ENCODE measurements at regions not wholly inside any gene's neighbourhood (a gene's known extent, or its start where the extent isn't known, plus 50 kb on each side); places are given as distances from the start of the nearest gene placed in this dataset.
"Not testable (repeated sequence)": the region's sequence is repeated elsewhere in the genome, so short reads cannot be mapped to it uniquely, and the experiment has no call there.

DNA sequence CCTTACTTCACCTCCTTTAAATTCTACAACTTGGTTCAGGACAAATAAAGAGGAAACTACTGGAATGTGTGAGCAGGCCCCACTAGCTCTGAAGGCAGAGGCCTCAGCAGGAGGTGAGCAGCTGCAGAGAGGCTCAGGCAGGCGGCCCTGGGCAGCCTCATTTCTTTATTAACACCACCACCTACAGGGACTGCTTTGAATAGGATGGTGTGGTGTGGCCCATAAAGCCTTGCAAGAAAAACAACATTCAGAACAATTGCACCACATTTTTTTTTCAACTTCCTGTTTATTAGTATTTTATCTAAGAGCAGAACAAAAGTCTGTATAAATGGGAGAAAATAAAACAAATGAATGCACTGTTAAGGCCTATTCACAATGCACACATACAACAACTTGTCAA lies 333.7 kb downstream of the BCL2L11 start:
- peak overlapping the region; percentile 23 for H3K27ac ChIP-seq
- WGBS (ENCODE audit: low lambda C conversion rate, missing lambda C conversion rate): 33% methylated on average over 1 of the region's 1 CpG

DNA sequence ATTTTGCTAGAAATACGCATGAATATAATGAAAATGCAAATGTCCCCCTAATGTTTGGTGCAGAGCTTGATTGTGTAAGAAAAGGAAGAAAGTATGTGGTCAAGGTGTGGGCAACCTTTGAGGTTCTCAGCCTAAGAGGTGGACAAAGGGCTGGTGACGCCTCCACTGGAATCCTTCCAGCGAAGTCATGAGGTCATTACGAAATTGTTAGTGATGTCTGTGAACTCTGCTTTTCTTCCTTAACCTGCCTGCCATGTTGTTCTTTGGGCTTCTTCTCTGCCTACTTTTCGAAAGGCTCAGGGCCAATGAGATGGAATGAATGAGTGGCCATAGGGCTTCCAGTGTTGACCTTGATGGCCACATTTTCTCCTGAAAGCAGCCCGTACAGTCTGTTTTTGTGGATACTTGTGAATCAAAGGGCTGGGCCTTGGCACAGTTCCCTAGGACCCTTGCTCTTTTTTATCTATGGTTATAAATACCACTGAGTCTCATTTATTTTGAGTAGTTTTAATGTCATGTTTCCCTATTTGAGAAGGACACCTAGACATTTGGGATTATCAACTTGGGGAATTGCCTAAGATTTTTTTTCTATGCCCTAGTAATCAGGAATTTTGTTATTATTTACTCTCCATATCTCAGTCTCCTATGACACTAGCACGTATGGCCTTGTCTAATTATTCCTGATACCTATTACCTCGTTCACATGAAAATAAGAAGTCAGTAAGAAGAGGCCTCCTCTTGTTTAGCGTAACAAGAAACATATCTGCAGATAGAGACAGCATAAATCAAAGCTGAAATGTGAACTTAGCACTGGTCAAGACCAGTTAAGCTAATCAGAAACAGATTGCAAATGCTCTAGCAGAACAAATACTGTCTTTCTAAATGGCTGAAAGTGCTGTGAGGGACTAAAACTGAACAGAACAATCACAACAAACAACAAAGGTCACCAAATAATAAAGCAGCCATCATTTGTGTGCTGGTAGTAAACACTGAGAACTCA lies 334.6 kb downstream of the BCL2L11 start:
- not testable (repeated sequence) for H3K79me2 ChIP-seq; DNase-seq (ENCODE audit: low spot score); H3K36me3 ChIP-seq (replicated peaks; ENCODE audit: insufficient read depth, low read depth); H3K9me2 ChIP-seq (replicated peaks; ENCODE audit: insufficient read depth); H3K27me3 ChIP-seq; H3K4me2 ChIP-seq; H3K4me1 ChIP-seq (ENCODE audit: insufficient read depth); H2AFZ ChIP-seq; H3K4me3 ChIP-seq; H3K9me3 ChIP-seq (ENCODE audit: low read depth); H4K20me1 ChIP-seq (ENCODE audit: insufficient read depth, poor library complexity, severe bottlenecking)
- peak overlapping the region; percentile 77 for H3K27ac ChIP-seq
- WGBS (ENCODE audit: low lambda C conversion rate, missing lambda C conversion rate): 84% methylated on average over 9 of the region's 9 CpGs

More for the DNA sequence above, 333.7 kb downstream of the BCL2L11 start:
- not testable (repeated sequence) for H3K4me2 ChIP-seq; H3K9me2 ChIP-seq (replicated peaks; ENCODE audit: insufficient read depth); H2AFZ ChIP-seq; H3K79me2 ChIP-seq; H3K4me3 ChIP-seq; H3K4me1 ChIP-seq (ENCODE audit: insufficient read depth); H3K9me3 ChIP-seq (ENCODE audit: low read depth); H3K36me3 ChIP-seq (replicated peaks; ENCODE audit: insufficient read depth, low read depth); H3K27me3 ChIP-seq; H4K20me1 ChIP-seq (ENCODE audit: insufficient read depth, poor library complexity, severe bottlenecking)
- TF ChIP-seq, protein P1, sequence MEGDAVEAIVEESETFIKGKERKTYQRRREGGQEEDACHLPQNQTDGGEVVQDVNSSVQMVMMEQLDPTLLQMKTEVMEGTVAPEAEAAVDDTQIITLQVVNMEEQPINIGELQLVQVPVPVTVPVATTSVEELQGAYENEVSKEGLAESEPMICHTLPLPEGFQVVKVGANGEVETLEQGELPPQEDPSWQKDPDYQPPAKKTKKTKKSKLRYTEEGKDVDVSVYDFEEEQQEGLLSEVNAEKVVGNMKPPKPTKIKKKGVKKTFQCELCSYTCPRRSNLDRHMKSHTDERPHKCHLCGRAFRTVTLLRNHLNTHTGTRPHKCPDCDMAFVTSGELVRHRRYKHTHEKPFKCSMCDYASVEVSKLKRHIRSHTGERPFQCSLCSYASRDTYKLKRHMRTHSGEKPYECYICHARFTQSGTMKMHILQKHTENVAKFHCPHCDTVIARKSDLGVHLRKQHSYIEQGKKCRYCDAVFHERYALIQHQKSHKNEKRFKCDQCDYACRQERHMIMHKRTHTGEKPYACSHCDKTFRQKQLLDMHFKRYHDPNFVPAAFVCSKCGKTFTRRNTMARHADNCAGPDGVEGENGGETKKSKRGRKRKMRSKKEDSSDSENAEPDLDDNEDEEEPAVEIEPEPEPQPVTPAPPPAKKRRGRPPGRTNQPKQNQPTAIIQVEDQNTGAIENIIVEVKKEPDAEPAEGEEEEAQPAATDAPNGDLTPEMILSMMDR (IDR thresholded peaks at IDR 0.05; ENCODE audit: poor library complexity): peak; percentile 23
- DNase-seq (ENCODE audit: low spot score): peak; percentile 24

DNA sequence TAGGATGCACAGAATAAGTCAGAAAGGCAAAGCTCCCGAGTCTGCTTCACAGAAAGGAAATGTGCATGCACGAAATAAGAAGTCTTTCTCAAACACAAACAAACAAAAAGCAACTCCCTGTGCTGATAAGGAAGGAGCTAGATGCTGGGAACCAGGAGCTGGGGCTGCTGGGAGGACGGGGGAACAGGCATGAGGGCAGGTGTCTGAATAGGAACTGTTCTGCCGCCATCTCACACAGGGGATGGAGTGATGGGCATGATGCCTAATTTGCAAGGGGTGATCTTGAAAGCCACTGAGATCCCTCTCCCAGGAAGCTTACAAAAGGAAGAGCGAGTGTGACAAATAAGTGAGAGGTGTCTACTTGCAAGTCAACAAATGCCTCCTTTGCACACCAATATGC lies 336.5 kb downstream of the BCL2L11 start:
- H3K27me3 ChIP-seq; H3K4me2 ChIP-seq; H3K9me2 ChIP-seq (replicated peaks; ENCODE audit: insufficient read depth); H3K4me3 ChIP-seq; H3K36me3 ChIP-seq (replicated peaks; ENCODE audit: insufficient read depth, low read depth); H3K79me2 ChIP-seq; DNase-seq (ENCODE audit: low spot score); H3K4me1 ChIP-seq (ENCODE audit: insufficient read depth); H3K9me3 ChIP-seq (ENCODE audit: low read depth); H2AFZ ChIP-seq; H4K20me1 ChIP-seq (ENCODE audit: insufficient read depth, poor library complexity, severe bottlenecking); H3K27ac ChIP-seq: not testable (repeated sequence)
- WGBS (ENCODE audit: low lambda C conversion rate, missing lambda C conversion rate): 82% methylated on average over 3 of the region's 5 CpGs

DNA sequence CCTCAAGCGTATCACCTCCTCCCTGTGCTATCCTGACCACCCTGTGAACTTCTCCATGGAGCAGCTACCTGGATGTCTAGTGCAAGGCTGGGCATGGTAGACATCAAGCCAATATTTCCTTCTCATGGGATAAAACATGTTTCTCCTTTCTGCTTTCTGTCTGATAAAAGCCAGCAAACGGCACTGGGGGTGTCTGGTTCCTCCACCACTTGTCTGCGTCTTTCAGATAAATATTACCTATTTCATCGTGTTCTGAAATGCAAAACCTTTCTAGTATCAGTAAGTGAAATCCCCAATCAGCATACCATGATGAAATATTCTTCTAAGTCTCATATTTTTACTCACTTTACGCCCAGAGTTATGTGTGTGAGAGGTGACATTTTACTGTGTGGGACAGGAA lies 340.2 kb downstream of the BCL2L11 start:
- not testable (repeated sequence) for H3K4me3 ChIP-seq; H3K27ac ChIP-seq; H4K20me1 ChIP-seq (ENCODE audit: insufficient read depth, poor library complexity, severe bottlenecking); DNase-seq (ENCODE audit: low spot score); H2AFZ ChIP-seq; H3K36me3 ChIP-seq (replicated peaks; ENCODE audit: insufficient read depth, low read depth); H3K79me2 ChIP-seq; H3K9me3 ChIP-seq (ENCODE audit: low read depth); H3K9me2 ChIP-seq (replicated peaks; ENCODE audit: insufficient read depth); H3K27me3 ChIP-seq; H3K4me2 ChIP-seq
- WGBS (ENCODE audit: low lambda C conversion rate, missing lambda C conversion rate): 86% methylated on average over 5 of the region's 5 CpGs
- peaks cover 14% of the 10 kb centered on the region for H3K4me1 ChIP-seq (ENCODE audit: insufficient read depth)

DNA sequence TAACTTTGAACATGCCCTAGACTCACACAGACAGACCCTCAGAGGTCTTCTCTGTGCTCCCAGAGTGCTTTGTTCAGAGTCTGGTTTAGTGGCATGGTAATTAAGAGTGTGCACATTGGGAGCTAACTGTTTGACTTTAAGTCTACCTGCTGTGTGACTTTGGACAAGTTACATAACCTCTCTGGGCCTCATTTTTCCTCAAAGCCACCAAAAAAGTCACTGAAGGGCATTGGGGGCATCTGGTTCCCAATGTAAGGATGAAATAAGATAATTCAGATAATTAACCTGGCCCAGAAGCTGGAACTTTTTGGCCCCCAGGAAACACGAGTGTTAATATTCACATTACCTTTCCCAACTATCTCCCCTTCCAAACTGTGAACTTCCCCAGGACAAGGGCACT lies 341.1 kb downstream of the BCL2L11 start:
- not testable (repeated sequence) for H3K79me2 ChIP-seq; H3K4me3 ChIP-seq; DNase-seq (ENCODE audit: low spot score); H3K36me3 ChIP-seq (replicated peaks; ENCODE audit: insufficient read depth, low read depth); H3K27ac ChIP-seq; H4K20me1 ChIP-seq (ENCODE audit: insufficient read depth, poor library complexity, severe bottlenecking); H3K9me2 ChIP-seq (replicated peaks; ENCODE audit: insufficient read depth); H3K27me3 ChIP-seq; H2AFZ ChIP-seq; H3K9me3 ChIP-seq (ENCODE audit: low read depth); H3K4me2 ChIP-seq
- WGBS (ENCODE audit: low lambda C conversion rate, missing lambda C conversion rate): 95% methylated on average over 1 of the region's 1 CpG
- H3K4me1 ChIP-seq (ENCODE audit: insufficient read depth): peaks cover 14% of the 10 kb centered on the region

DNA sequence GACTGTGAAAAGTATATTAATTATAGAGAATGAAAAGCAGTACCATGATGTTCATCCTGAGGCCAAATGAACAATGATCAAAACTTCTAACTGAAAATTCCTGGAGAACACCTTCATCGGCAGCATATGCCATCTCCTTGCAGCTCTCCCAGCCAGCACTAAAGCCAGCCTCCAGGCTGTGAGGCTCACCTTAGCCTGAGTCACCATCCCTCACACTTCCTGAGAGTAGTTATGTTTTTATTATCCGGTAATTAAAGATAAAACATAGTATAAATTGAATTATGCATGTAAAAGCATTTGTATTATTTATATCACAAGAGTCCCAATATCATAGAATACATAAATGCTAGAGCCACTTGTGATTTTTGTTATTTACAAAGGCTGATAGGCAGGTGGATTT lies 341.9 kb downstream of the BCL2L11 start:
- not testable (repeated sequence) for DNase-seq (ENCODE audit: low spot score); H3K9me2 ChIP-seq (replicated peaks; ENCODE audit: insufficient read depth); H3K4me3 ChIP-seq; H3K9me3 ChIP-seq (ENCODE audit: low read depth); H3K27me3 ChIP-seq; H2AFZ ChIP-seq; H3K36me3 ChIP-seq (replicated peaks; ENCODE audit: insufficient read depth, low read depth); H3K27ac ChIP-seq; H4K20me1 ChIP-seq (ENCODE audit: insufficient read depth, poor library complexity, severe bottlenecking); H3K79me2 ChIP-seq; H3K4me2 ChIP-seq
- peaks cover 14% of the 10 kb centered on the region for H3K4me1 ChIP-seq (ENCODE audit: insufficient read depth)
- WGBS (ENCODE audit: low lambda C conversion rate, missing lambda C conversion rate): 78% methylated on average over 2 of the region's 2 CpGs

DNA sequence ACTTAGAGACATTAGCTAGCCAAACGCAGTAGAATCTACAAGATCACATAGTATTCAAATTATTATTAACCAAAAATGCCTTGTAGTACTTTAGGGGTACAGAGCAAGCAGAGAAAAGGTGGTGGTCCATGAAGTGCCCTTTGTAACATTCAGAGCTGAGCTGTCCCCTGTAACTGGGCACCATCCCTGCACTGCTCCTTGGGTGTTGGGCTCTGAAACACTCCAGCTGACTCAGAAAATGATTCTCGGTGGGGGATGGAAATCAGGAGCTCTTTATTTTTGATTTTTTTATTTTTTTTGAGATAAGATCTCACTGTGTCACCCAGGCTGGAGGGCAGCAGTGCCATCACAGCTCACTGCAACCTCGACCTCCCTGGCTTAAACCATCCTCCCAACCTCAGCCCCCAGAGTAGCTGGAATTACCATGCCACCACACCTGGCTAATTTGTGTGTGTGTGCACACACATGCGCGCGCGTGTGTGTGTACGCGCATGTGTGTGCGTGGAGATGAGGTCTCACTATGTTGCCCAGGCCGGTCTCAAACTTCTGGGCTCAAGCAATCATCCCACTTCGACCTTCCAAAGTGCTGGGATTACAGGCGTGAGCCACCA lies 342.6 kb downstream of the BCL2L11 start:
- H4K20me1 ChIP-seq (ENCODE audit: insufficient read depth, poor library complexity, severe bottlenecking): not testable (repeated sequence)

DNA sequence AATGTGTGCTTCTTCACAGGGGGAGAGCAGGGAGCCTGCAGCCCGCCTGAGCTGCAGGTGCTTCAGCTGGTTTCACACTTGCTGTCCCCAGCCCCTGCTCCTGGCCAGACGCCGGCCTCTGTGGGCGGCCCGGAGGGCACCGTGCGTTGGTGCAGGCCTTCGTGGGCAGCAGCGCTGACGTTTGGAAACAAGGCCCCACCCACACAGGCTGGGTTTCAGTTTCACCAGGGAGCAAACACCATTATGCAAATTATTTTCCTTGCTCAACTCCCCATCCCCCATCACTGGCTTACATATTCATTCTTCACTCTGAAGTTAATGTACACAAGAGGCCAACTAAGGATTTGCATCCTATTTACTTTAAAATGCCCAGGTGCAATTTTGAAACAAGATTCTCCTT lies 343.2 kb downstream of the BCL2L11 start:
- not testable (repeated sequence) for H2AFZ ChIP-seq; H3K79me2 ChIP-seq; H4K20me1 ChIP-seq (ENCODE audit: insufficient read depth, poor library complexity, severe bottlenecking); H3K36me3 ChIP-seq (replicated peaks; ENCODE audit: insufficient read depth, low read depth); H3K4me3 ChIP-seq; H3K9me2 ChIP-seq (replicated peaks; ENCODE audit: insufficient read depth); H3K9me3 ChIP-seq (ENCODE audit: low read depth); H3K27me3 ChIP-seq; DNase-seq (ENCODE audit: low spot score)
- H3K4me2 ChIP-seq: peak overlapping the region; percentile 60
- peaks cover 14% of the 10 kb centered on the region for H3K4me1 ChIP-seq (ENCODE audit: insufficient read depth)
- WGBS (ENCODE audit: low lambda C conversion rate, missing lambda C conversion rate): no CpG with 5 or more reads among the region's 10 CpGs
- peak overlapping the region; percentile 63 for H3K27ac ChIP-seq

More for the DNA sequence above, 342.6 kb downstream of the BCL2L11 start:
- not testable (repeated sequence) for H2AFZ ChIP-seq; H3K36me3 ChIP-seq (replicated peaks; ENCODE audit: insufficient read depth, low read depth); H3K9me3 ChIP-seq (ENCODE audit: low read depth); H3K27me3 ChIP-seq; H3K4me3 ChIP-seq; DNase-seq (ENCODE audit: low spot score); H3K9me2 ChIP-seq (replicated peaks; ENCODE audit: insufficient read depth); H3K79me2 ChIP-seq
- H3K27ac ChIP-seq: peak overlapping the region; percentile 63
- H3K4me1 ChIP-seq (ENCODE audit: insufficient read depth): peaks cover 14% of the 10 kb centered on the region
- 87% methylated on average over 8 of the region's 13 CpGs for WGBS (ENCODE audit: low lambda C conversion rate, missing lambda C conversion rate)
- peak overlapping the region; percentile 60 for H3K4me2 ChIP-seq
